Erythroblast (primary cell): ENCODE measurements at regions not wholly inside any gene's neighbourhood (a gene's known extent, or its start where the extent isn't known, plus 50 kb on each side); places are given as distances from the start of the nearest gene placed in this dataset.

Source experiments
- GATA1 ChIP-seq: IDR thresholded peaks from 2 replicates; pipeline ENCODE4 v1.6.1; 2011; ENCODE audit warnings: low read depth, mild to moderate bottlenecking, control low read depth, low read length, moderate library complexity
- POLR2A ChIP-seq: IDR thresholded peaks from 2 replicates; pipeline ENCODE4 v1.6.1; 2011; ENCODE audit warnings: mild to moderate bottlenecking, low read length

DNA sequence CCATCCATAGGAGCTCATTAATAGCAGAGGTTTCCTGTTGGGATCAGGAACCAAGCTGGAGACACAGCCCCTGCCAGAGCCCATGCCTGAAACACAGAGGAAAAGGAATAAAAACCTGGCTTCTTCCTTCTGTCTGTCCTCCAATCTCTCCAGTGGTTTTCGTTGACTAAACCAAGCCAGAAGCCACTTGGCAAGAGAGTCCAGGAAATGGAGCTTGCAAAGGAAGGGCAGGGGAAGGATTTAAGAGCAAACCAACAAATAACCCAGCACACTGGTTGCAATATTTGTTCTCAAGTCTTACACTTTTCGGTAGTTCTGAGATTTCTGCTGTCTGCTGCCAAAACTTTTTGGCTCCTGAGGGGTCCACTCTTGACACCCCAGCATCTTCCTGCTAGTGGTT, 137.0 kb upstream of the BMP2 start:
- TF ChIP-seq POLR2A (no peak), GATA1 (no peak)
